ENCODE measurements at regions not wholly inside any gene's neighbourhood (a gene's known extent, or its start where the extent isn't known, plus 50 kb on each side); places are given as distances from the start of the nearest gene placed in this dataset.

GRCh38 chr9:16954040-16954439 lies 83.6 kb upstream of the BNC2 start:
- Histone ChIP-seq H3K9ac (ENCODE audit: insufficient read depth, low read length) (no peak overlapping the region), H4K20me1 (ENCODE audit: control insufficient read depth, extremely low read depth, insufficient read depth, low read length) (no peaks in the 10 kb centered on the region), H3K79me2 (ENCODE audit: control insufficient read depth, insufficient read depth, low read length) (no peaks in the 10 kb centered on the region), H3K4me1 (ENCODE audit: control insufficient read depth, extremely low read depth, insufficient read depth, low read length) (no peaks in the 10 kb centered on the region), H3K36me3 (ENCODE audit: control insufficient read depth, insufficient read depth, low read length) (no peaks in the 10 kb centered on the region), H3K4me3 (replicated peaks in 1 of 4; ENCODE audit: control extremely low read depth in 1 of 4, insufficient read depth in 1 of 4, low read depth in 3 of 4, low read length in 4 of 4) (no peak overlapping the region), H3K9me3 (ENCODE audit: control insufficient read depth, insufficient read depth, low read depth, low read length) (no peaks in the 10 kb centered on the region), H3K27me3 (ENCODE audit: control insufficient read depth, insufficient read depth, low read length) (no peaks in the 10 kb centered on the region), H2AFZ (ENCODE audit: low read length) (no peak overlapping the region), H3K27ac (ENCODE audit: insufficient read depth, low read length) (no peak overlapping the region), H3K4me2 (ENCODE audit: extremely low read depth, insufficient read depth, low read length) (no peak overlapping the region)
- TF ChIP-seq CTCF (conservative IDR thresholded peaks at IDR 0.05 in 1 of 2, IDR thresholded peaks at IDR 0.05 in 1 of 2; ENCODE audit: low read depth in 1 of 2, low read length in 2 of 2) (no peak), EZH2 (IDR thresholded peaks at IDR 0.05; ENCODE audit: low read length, missing control alignments) (no peak)
- DNase-seq (ENCODE audit: low read depth in 2 of 2): no peak

- no peak for DNase-seq (ENCODE audit: low read depth in 2 of 2)
- no peaks in the 10 kb centered on the region for H3K27me3 ChIP-seq (ENCODE audit: control insufficient read depth, insufficient read depth, low read length)
- H3K4me3 ChIP-seq (replicated peaks in 1 of 4; ENCODE audit: control extremely low read depth in 1 of 4, insufficient read depth in 1 of 4, low read depth in 3 of 4, low read length in 4 of 4): no peak overlapping the region
- H3K9ac ChIP-seq (ENCODE audit: insufficient read depth, low read length): no peak overlapping the region
- H3K27ac ChIP-seq (ENCODE audit: insufficient read depth, low read length): no peak overlapping the region
- no peaks in the 10 kb centered on the region for H3K36me3 ChIP-seq (ENCODE audit: control insufficient read depth, insufficient read depth, low read length)
- TF ChIP-seq CTCF (conservative IDR thresholded peaks at IDR 0.05 in 1 of 2, IDR thresholded peaks at IDR 0.05 in 1 of 2; ENCODE audit: low read depth in 1 of 2, low read length in 2 of 2) (no peak), EZH2 (IDR thresholded peaks at IDR 0.05; ENCODE audit: low read length, missing control alignments) (no peak)
- H3K79me2 ChIP-seq (ENCODE audit: control insufficient read depth, insufficient read depth, low read length): no peaks in the 10 kb centered on the region
- H3K4me1 ChIP-seq (ENCODE audit: control insufficient read depth, extremely low read depth, insufficient read depth, low read length): no peaks in the 10 kb centered on the region
- H4K20me1 ChIP-seq (ENCODE audit: control insufficient read depth, extremely low read depth, insufficient read depth, low read length): no peaks in the 10 kb centered on the region
- no peak overlapping the region for H3K4me2 ChIP-seq (ENCODE audit: extremely low read depth, insufficient read depth, low read length)
- no peaks in the 10 kb centered on the region for H3K9me3 ChIP-seq (ENCODE audit: control insufficient read depth, insufficient read depth, low read depth, low read length)
- H2AFZ ChIP-seq (ENCODE audit: low read length): no peak overlapping the region
Measured at GRCh38 chr9:16951502-16951901, 81.0 kb upstream of the BNC2 start.

- no peak overlapping the region for H3K9ac ChIP-seq (ENCODE audit: insufficient read depth, low read length)
- no peak for DNase-seq (ENCODE audit: low read depth in 2 of 2)
- H3K4me3 ChIP-seq (replicated peaks in 1 of 4; ENCODE audit: control extremely low read depth in 1 of 4, insufficient read depth in 1 of 4, low read depth in 3 of 4, low read length in 4 of 4): no peak overlapping the region
- no peaks in the 10 kb centered on the region for H3K27me3 ChIP-seq (ENCODE audit: control insufficient read depth, insufficient read depth, low read length)
- H2AFZ ChIP-seq (ENCODE audit: low read length): no peak overlapping the region
- no peak overlapping the region for H3K4me2 ChIP-seq (ENCODE audit: extremely low read depth, insufficient read depth, low read length)
- TF ChIP-seq CTCF (conservative IDR thresholded peaks at IDR 0.05 in 1 of 2, IDR thresholded peaks at IDR 0.05 in 1 of 2; ENCODE audit: low read depth in 1 of 2, low read length in 2 of 2) (no peak), EZH2 (IDR thresholded peaks at IDR 0.05; ENCODE audit: low read length, missing control alignments) (no peak)
- H3K79me2 ChIP-seq (ENCODE audit: control insufficient read depth, insufficient read depth, low read length): no peaks in the 10 kb centered on the region
- no peaks in the 10 kb centered on the region for H4K20me1 ChIP-seq (ENCODE audit: control insufficient read depth, extremely low read depth, insufficient read depth, low read length)
- H3K27ac ChIP-seq (ENCODE audit: insufficient read depth, low read length): no peak overlapping the region
- no peaks in the 10 kb centered on the region for H3K36me3 ChIP-seq (ENCODE audit: control insufficient read depth, insufficient read depth, low read length)
- no peaks in the 10 kb centered on the region for H3K9me3 ChIP-seq (ENCODE audit: control insufficient read depth, insufficient read depth, low read depth, low read length)
- H3K4me1 ChIP-seq (ENCODE audit: control insufficient read depth, extremely low read depth, insufficient read depth, low read length): no peaks in the 10 kb centered on the region
Measured at GRCh38 chr9:16950051-16950450, 79.6 kb upstream of the BNC2 start.

Measured in fibroblast of lung (primary cell).